ENCODE measurements at regions not wholly inside any gene's neighbourhood (a gene's known extent, or its start where the extent isn't known, plus 50 kb on each side); places are given as distances from the start of the nearest gene placed in this dataset.
"Not testable (repeated sequence)": the region's sequence is repeated elsewhere in the genome, so short reads cannot be mapped to it uniquely, and the experiment has no call there.

- no peak for DNase-seq (ENCODE audit: low read depth in 3 of 3)
Measured at GRCh38 chr16:65767125-65767524, 599.4 kb upstream of the CDH5 start.

- no peak for DNase-seq (ENCODE audit: low read depth in 3 of 3)
Measured at GRCh38 chr16:65763640-65764305, 602.7 kb upstream of the CDH5 start.

GRCh38 chr16:65760874-65761273 is 605.6 kb upstream of the CDH5 start:
- no peak for DNase-seq (ENCODE audit: low read depth in 3 of 3)

- no peak for DNase-seq (ENCODE audit: low read depth in 3 of 3)
Measured at GRCh38 chr16:65758620-65759019, 607.9 kb upstream of the CDH5 start.

- no peak for DNase-seq (ENCODE audit: low read depth in 3 of 3)
Measured at GRCh38 chr16:65757064-65757463, 609.4 kb upstream of the CDH5 start.

- DNase-seq (ENCODE audit: low read depth in 3 of 3) = no peak
Measured at GRCh38 chr16:65756163-65756562, 610.3 kb upstream of the CDH5 start.

GRCh38 chr16:65754820-65755691 is 611.4 kb upstream of the CDH5 start:
- DNase-seq (ENCODE audit: low read depth in 3 of 3) = no peak

- DNase-seq (ENCODE audit: low read depth in 3 of 3) = no peak
Measured at GRCh38 chr16:65752522-65752844, 614.0 kb upstream of the CDH5 start.

- DNase-seq (ENCODE audit: low read depth in 3 of 3) = no peak
Measured at GRCh38 chr16:65751622-65752521, 614.6 kb upstream of the CDH5 start.

- no peak for DNase-seq (ENCODE audit: low read depth in 3 of 3)
Measured at GRCh38 chr16:65749506-65749905, 617.0 kb upstream of the CDH5 start.

GRCh38 chr16:65746941-65747340 is 619.5 kb upstream of the CDH5 start:
- DNase-seq (ENCODE audit: low read depth in 3 of 3) = no peak

- no peak for DNase-seq (ENCODE audit: low read depth in 3 of 3)
Measured at GRCh38 chr16:65745201-65745708, 621.2 kb upstream of the CDH5 start.

- DNase-seq (ENCODE audit: low read depth in 3 of 3) = no peak
Measured at GRCh38 chr16:65744401-65744800, 622.1 kb upstream of the CDH5 start.

- DNase-seq (ENCODE audit: low read depth in 3 of 3) = no peak
Measured at GRCh38 chr16:65743558-65743957, 621.7 kb upstream of the CDH11 start.

- DNase-seq (ENCODE audit: low read depth in 3 of 3) = no peak
Measured at GRCh38 chr16:65740711-65741110, 618.8 kb upstream of the CDH11 start.

GRCh38 chr16:65739518-65739917 is 617.7 kb upstream of the CDH11 start:
- DNase-seq (ENCODE audit: low read depth in 3 of 3) = no peak

- no peak for DNase-seq (ENCODE audit: low read depth in 3 of 3)
Measured at GRCh38 chr16:65737831-65738230, 616.0 kb upstream of the CDH11 start.

- not testable (repeated sequence) for DNase-seq (ENCODE audit: low read depth in 3 of 3)
Measured at GRCh38 chr16:65735615-65736014, 613.8 kb upstream of the CDH11 start.

- DNase-seq (ENCODE audit: low read depth in 3 of 3) = no peak
Measured at GRCh38 chr16:65733721-65734120, 611.9 kb upstream of the CDH11 start.

- DNase-seq (ENCODE audit: low read depth in 3 of 3) = no peak
Measured at GRCh38 chr16:65731833-65732232, 610.0 kb upstream of the CDH11 start.

- DNase-seq (ENCODE audit: low read depth in 3 of 3) = no peak
Measured at GRCh38 chr16:65728652-65729051, 606.8 kb upstream of the CDH11 start.

GRCh38 chr16:65728167-65728566 is 606.3 kb upstream of the CDH11 start:
- DNase-seq (ENCODE audit: low read depth in 3 of 3) = no peak

Measured in stimulated activated CD4-positive, alpha-beta T cell treated with anti-CD3 and anti-CD28 coated beads, TNF-alpha, amount 100 ng/mL, for 48 hours (primary cell).